ENCODE measurements at regions not wholly inside any gene's neighbourhood (a gene's known extent, or its start where the extent isn't known, plus 50 kb on each side); places are given as distances from the start of the nearest gene placed in this dataset.
"Not testable (repeated sequence)": the region's sequence is repeated elsewhere in the genome, so short reads cannot be mapped to it uniquely, and the experiment has no call there.

- in situ Hi-C loops (cut with HindIII; ENCODE audit: low pct_ligation_motif_present, low pct_unique_long_range_greater_than_20kb, low sequenced_read_pairs): no loop called here
- DNase-seq: no peak
Observed at GRCh38 chr2:51781691-51782090, 749.8 kb upstream of the NRXN1 start.

- DNase-seq: no peak
- in situ Hi-C loops (cut with HindIII; ENCODE audit: low pct_ligation_motif_present, low pct_unique_long_range_greater_than_20kb, low sequenced_read_pairs): no loop called here
Observed at GRCh38 chr2:51780353-51780752, 748.4 kb upstream of the NRXN1 start.

- DNase-seq; in situ Hi-C loops (cut with HindIII; ENCODE audit: low pct_ligation_motif_present, low pct_unique_long_range_greater_than_20kb, low sequenced_read_pairs): not testable (repeated sequence)
Observed at GRCh38 chr2:51779723-51780122, 747.8 kb upstream of the NRXN1 start.

GRCh38 chr2:51778806-51779205 is 746.9 kb upstream of the NRXN1 start:
- in situ Hi-C loops (cut with HindIII; ENCODE audit: low pct_ligation_motif_present, low pct_unique_long_range_greater_than_20kb, low sequenced_read_pairs): no loop called here

GRCh38 chr2:51774606-51775005 is 742.7 kb upstream of the NRXN1 start:
- in situ Hi-C loops (cut with HindIII; ENCODE audit: low pct_ligation_motif_present, low pct_unique_long_range_greater_than_20kb, low sequenced_read_pairs); DNase-seq: not testable (repeated sequence)

More at GRCh38 chr2:51778806-51779205, 746.9 kb upstream of the NRXN1 start:
- DNase-seq: no peak

GRCh38 chr2:51760441-51760840 is 728.5 kb upstream of the NRXN1 start:
- in situ Hi-C loops (cut with HindIII; ENCODE audit: low pct_ligation_motif_present, low pct_unique_long_range_greater_than_20kb, low sequenced_read_pairs): no loop called here

GRCh38 chr2:51758081-51758480 is 726.1 kb upstream of the NRXN1 start:
- no peak for DNase-seq
- in situ Hi-C loops (cut with HindIII; ENCODE audit: low pct_ligation_motif_present, low pct_unique_long_range_greater_than_20kb, low sequenced_read_pairs): no loop called here

More at GRCh38 chr2:51760441-51760840, 728.5 kb upstream of the NRXN1 start:
- no peak for DNase-seq

GRCh38 chr2:51734115-51734514 is 702.2 kb upstream of the NRXN1 start:
- DNase-seq: no peak

GRCh38 chr2:51723691-51724090 is 691.8 kb upstream of the NRXN1 start:
- DNase-seq: no peak
- in situ Hi-C loops (cut with HindIII; ENCODE audit: low pct_ligation_motif_present, low pct_unique_long_range_greater_than_20kb, low sequenced_read_pairs): no loop called here

More at GRCh38 chr2:51734115-51734514, 702.2 kb upstream of the NRXN1 start:
- in situ Hi-C loops (cut with HindIII; ENCODE audit: low pct_ligation_motif_present, low pct_unique_long_range_greater_than_20kb, low sequenced_read_pairs): no loop called here

- DNase-seq: no peak
Observed at GRCh38 chr2:51722311-51722710, 690.4 kb upstream of the NRXN1 start.

GRCh38 chr2:51720826-51721225 is 688.9 kb upstream of the NRXN1 start:
- no peak for DNase-seq
- in situ Hi-C loops (cut with HindIII; ENCODE audit: low pct_ligation_motif_present, low pct_unique_long_range_greater_than_20kb, low sequenced_read_pairs): no loop called here

More at GRCh38 chr2:51722311-51722710, 690.4 kb upstream of the NRXN1 start:
- in situ Hi-C loops (cut with HindIII; ENCODE audit: low pct_ligation_motif_present, low pct_unique_long_range_greater_than_20kb, low sequenced_read_pairs): no loop called here

- in situ Hi-C loops (cut with HindIII; ENCODE audit: low pct_ligation_motif_present, low pct_unique_long_range_greater_than_20kb, low sequenced_read_pairs): no loop called here
Observed at GRCh38 chr2:51718881-51719280, 686.9 kb upstream of the NRXN1 start.

GRCh38 chr2:51717312-51717711 is 685.4 kb upstream of the NRXN1 start:
- in situ Hi-C loops (cut with HindIII; ENCODE audit: low pct_ligation_motif_present, low pct_unique_long_range_greater_than_20kb, low sequenced_read_pairs): no loop called here
- peak; percentile 39 for DNase-seq

More at GRCh38 chr2:51718881-51719280, 686.9 kb upstream of the NRXN1 start:
- DNase-seq: no peak

GRCh38 chr2:51711766-51712165 is 679.8 kb upstream of the NRXN1 start:
- DNase-seq: no peak
- in situ Hi-C loops (cut with HindIII; ENCODE audit: low pct_ligation_motif_present, low pct_unique_long_range_greater_than_20kb, low sequenced_read_pairs): no loop called here

GRCh38 chr2:51710222-51710621 is 678.3 kb upstream of the NRXN1 start:
- in situ Hi-C loops (cut with HindIII; ENCODE audit: low pct_ligation_motif_present, low pct_unique_long_range_greater_than_20kb, low sequenced_read_pairs): no loop called here
- peak; percentile 34 for DNase-seq

GRCh38 chr2:51707625-51708024 is 675.7 kb upstream of the NRXN1 start:
- DNase-seq: no peak
- in situ Hi-C loops (cut with HindIII; ENCODE audit: low pct_ligation_motif_present, low pct_unique_long_range_greater_than_20kb, low sequenced_read_pairs): no loop called here

- in situ Hi-C loops (cut with HindIII; ENCODE audit: low pct_ligation_motif_present, low pct_unique_long_range_greater_than_20kb, low sequenced_read_pairs): no loop called here
- no peak for DNase-seq
Observed at GRCh38 chr2:51706220-51706619, 674.3 kb upstream of the NRXN1 start.

- in situ Hi-C loops (cut with HindIII; ENCODE audit: low pct_ligation_motif_present, low pct_unique_long_range_greater_than_20kb, low sequenced_read_pairs): no loop called here
- no peak for DNase-seq
Observed at GRCh38 chr2:51705417-51705816, 673.5 kb upstream of the NRXN1 start.

GRCh38 chr2:51698021-51698420 is 666.1 kb upstream of the NRXN1 start:
- in situ Hi-C loops (cut with HindIII; ENCODE audit: low pct_ligation_motif_present, low pct_unique_long_range_greater_than_20kb, low sequenced_read_pairs): no loop called here
- no peak for DNase-seq

- in situ Hi-C loops (cut with HindIII; ENCODE audit: low pct_ligation_motif_present, low pct_unique_long_range_greater_than_20kb, low sequenced_read_pairs): no loop called here
- peak; percentile 44 for DNase-seq
Observed at GRCh38 chr2:51697095-51697494, 665.2 kb upstream of the NRXN1 start.

- DNase-seq: no peak
- in situ Hi-C loops (cut with HindIII; ENCODE audit: low pct_ligation_motif_present, low pct_unique_long_range_greater_than_20kb, low sequenced_read_pairs): no loop called here
Observed at GRCh38 chr2:51695531-51695930, 663.6 kb upstream of the NRXN1 start.
